IMR-90 (cell line): ENCODE measurements at regions not wholly inside any gene's neighbourhood (a gene's known extent, or its start where the extent isn't known, plus 50 kb on each side); places are given as distances from the start of the nearest gene placed in this dataset.

Source experiments
- ATAC-seq: fragments of 200-7000 bp; cut with Tn5 transposase; 2 replicates; pipeline ENCODE4 v1.9.1; 2020; ENCODE audit warnings: low read depth, mild to moderate bottlenecking, moderate library complexity
- BruUV-seq: library from RNA; stranded (reverse); fragments of 400-500 nt; replicated peaks from 2 replicates; lab custom pipeline; 2021; lab: Mats Ljungman, UMichigan
- CTCF ChIA-PET: fragments of 300-600 bp; formaldehyde crosslinking; extraction: SDS; loops from one replicate; lab custom pipeline; 2021; ENCODE audit warnings: antibody characterized with exemption; lab: Yijun Ruan, JAX
- POLR2A ChIA-PET: fragments of 300-600 bp; sonication (Branson Sonifier 250); formaldehyde crosslinking; loops from one replicate; lab custom pipeline; 2022; ENCODE audit warnings: antibody characterized with exemption; ENCODE audit not compliant: unreplicated experiment; lab: Charles Lee
- DNase-seq: peaks from one replicate; pipeline ENCODE4 v3.0.0; 2013
- H2AFZ ChIP-seq: replicated peaks from 2 replicates; pipeline ENCODE3; 2013; ENCODE audit warnings: low read length, mild to moderate bottlenecking; ENCODE audit not compliant: poor library complexity
- H2AK5ac ChIP-seq: 2 replicates; pipeline ENCODE4 v1.6.1; 2013; ENCODE audit warnings: low read depth, low read length, inconsistent platforms
- H2AK9ac ChIP-seq: replicated peaks from 2 replicates; pipeline ENCODE3; 2013; ENCODE audit warnings: mild to moderate bottlenecking, low read depth, low read length, moderate library complexity; ENCODE audit not compliant: poor library complexity
- H2BK120ac ChIP-seq: 2 replicates; pipeline ENCODE4 v1.6.1; 2013; ENCODE audit warnings: low read depth, low read length, inconsistent platforms
- H2BK15ac ChIP-seq: 3 replicates; pipeline ENCODE4 v1.6.1; 2013; ENCODE audit warnings: low read depth, low read length, inconsistent platforms
- H2BK20ac ChIP-seq: 2 replicates; pipeline ENCODE4 v1.6.1; 2013; ENCODE audit warnings: low read depth, mild to moderate bottlenecking, inconsistent platforms, low read length, moderate library complexity
- H2BK5ac ChIP-seq: 2 replicates; pipeline ENCODE4 v1.6.1; 2013; ENCODE audit warnings: mild to moderate bottlenecking, low read depth, low read length, inconsistent platforms; ENCODE audit not compliant: poor library complexity, severe bottlenecking
- H3K14ac ChIP-seq: replicated peaks from 2 replicates; pipeline ENCODE4 v1.6.1; 2013; ENCODE audit warnings: low read depth, low read length, inconsistent platforms
- H3K18ac ChIP-seq: 2 replicates; pipeline ENCODE4 v1.6.1; 2013; ENCODE audit warnings: low read depth, low read length, control low read depth
- H3K23ac ChIP-seq: 2 replicates; pipeline ENCODE4 v1.6.1; 2013; ENCODE audit warnings: low read depth, low read length, inconsistent platforms
- H3K27ac ChIP-seq: 2 replicates; pipeline ENCODE4 v1.5.1; 2013; ENCODE audit warnings: mild to moderate bottlenecking, control low read depth, low read length; ENCODE audit not compliant: insufficient read depth
- H3K27me3 ChIP-seq: 2 replicates; pipeline ENCODE4 v1.6.1; 2013; ENCODE audit warnings: low read length; ENCODE audit not compliant: control insufficient read depth, insufficient read depth
- H3K36me3 ChIP-seq: 2 replicates; pipeline ENCODE4 v1.6.1; 2013; ENCODE audit warnings: low read length, mixed read lengths; ENCODE audit not compliant: control insufficient read depth, insufficient read depth
- H3K4ac ChIP-seq: 2 replicates; pipeline ENCODE4 v1.6.1; 2013; ENCODE audit warnings: low read depth, low read length, inconsistent platforms
- H3K4me1 ChIP-seq: 2 replicates; pipeline ENCODE4 v1.6.1; 2013; ENCODE audit warnings: low read length, mixed read lengths; ENCODE audit not compliant: control insufficient read depth, insufficient read depth
- H3K4me2 ChIP-seq: 2 replicates; pipeline ENCODE4 v1.6.1; 2013; ENCODE audit warnings: low read depth, mild to moderate bottlenecking, control low read depth, low read length, moderate library complexity
- H3K4me3 ChIP-seq: 2 replicates; pipeline ENCODE4 v1.5.1; 2013; ENCODE audit warnings: low read depth, mild to moderate bottlenecking, control low read depth, low read length, moderate library complexity; ENCODE audit not compliant: insufficient read depth
- H3K56ac ChIP-seq: 2 replicates; pipeline ENCODE4 v1.6.1; 2013; ENCODE audit warnings: low read length, inconsistent platforms; ENCODE audit not compliant: insufficient read depth; ENCODE audit errors: extremely low read depth
- H3K79me1 ChIP-seq, 2 experiments: 2 replicates each; pipeline ENCODE4 v1.6.1; 2013; ENCODE audit warnings: low read length in 2 of 2, inconsistent platforms in 1 of 2, low read depth in 1 of 2
- H3K9ac ChIP-seq: 2 replicates; pipeline ENCODE4 v1.6.1; 2013; ENCODE audit warnings: low read depth, low read length, control low read depth
- H3K9me1 ChIP-seq: 2 replicates; pipeline ENCODE4 v1.6.1; 2013; ENCODE audit warnings: low read length, inconsistent platforms; ENCODE audit not compliant: insufficient read depth
- H3K9me3 ChIP-seq: 2 replicates; pipeline ENCODE4 v1.6.1; 2013; ENCODE audit warnings: low read length; ENCODE audit not compliant: control insufficient read depth, insufficient read depth
- H4K20me1 ChIP-seq: 2 replicates; pipeline ENCODE4 v1.6.1; 2013; ENCODE audit warnings: low read length, inconsistent platforms; ENCODE audit not compliant: insufficient read depth
- H4K5ac ChIP-seq: 2 replicates; pipeline ENCODE4 v1.6.1; 2013; ENCODE audit warnings: mild to moderate bottlenecking, low read depth, low read length, control low read depth
- H4K8ac ChIP-seq, 2 experiments: 2 replicates each; pipeline ENCODE4 v1.6.1; 2013; ENCODE audit warnings: low read depth in 2 of 2, low read length in 2 of 2, control low read depth in 1 of 2, inconsistent platforms in 1 of 2
- H4K91ac ChIP-seq: 2 replicates; pipeline ENCODE4 v1.6.1; 2013; ENCODE audit warnings: low read depth, low read length, inconsistent platforms; ENCODE audit not compliant: insufficient read depth
- BHLHE40 ChIP-seq: fragments of 150-350 bp; IDR thresholded peaks from 2 replicates; pipeline ENCODE4 v1.6.1; 2016; ENCODE audit warnings: mild to moderate bottlenecking, low read depth, low read length
- CEBPB ChIP-seq: IDR thresholded peaks from 2 replicates; pipeline ENCODE4 v1.6.1; 2012; ENCODE audit warnings: low read depth, low read length, improper control_type of control experiment
- CHD1 ChIP-seq: IDR thresholded peaks from 2 replicates; pipeline ENCODE4 v1.6.1; 2012; ENCODE audit warnings: low read depth, low read length, improper control_type of control experiment
- CTCF ChIP-seq: conservative IDR thresholded peaks from 2 replicates; pipeline ENCODE4 v1.5.1; 2012; ENCODE audit warnings: mild to moderate bottlenecking, low read depth, low read length, improper control_type of control experiment
- ELK1 ChIP-seq: fragments of 150-350 bp; IDR thresholded peaks from 2 replicates; pipeline ENCODE4 v1.6.1; 2016; ENCODE audit warnings: low read depth, mild to moderate bottlenecking, low read length, moderate library complexity, borderline replicate concordance
- FOS ChIP-seq: fragments of 150-350 bp; IDR thresholded peaks from 2 replicates; pipeline ENCODE4 v1.6.1; 2016; ENCODE audit warnings: low read depth, low read length
- MAFK ChIP-seq: IDR thresholded peaks from 2 replicates; pipeline ENCODE4 v1.6.1; 2012; ENCODE audit warnings: low read depth, low read length, improper control_type of control experiment
- MAZ ChIP-seq: IDR thresholded peaks from 2 replicates; pipeline ENCODE4 v1.6.1; 2012; ENCODE audit warnings: low read depth, mild to moderate bottlenecking, low read length, improper control_type of control experiment, moderate library complexity, borderline replicate concordance
- MXI1 ChIP-seq: IDR thresholded peaks from 2 replicates; pipeline ENCODE4 v1.6.1; 2012; ENCODE audit warnings: low read depth, mild to moderate bottlenecking, low read length, moderate library complexity, borderline replicate concordance
- NFE2L2 ChIP-seq: fragments of 150-350 bp; IDR thresholded peaks from 2 replicates; pipeline ENCODE4 v1.6.1; 2016; ENCODE audit warnings: low read depth, mild to moderate bottlenecking, low read length
- POLR2A ChIP-seq: IDR thresholded peaks from 2 replicates; pipeline ENCODE4 v1.6.1; 2012; ENCODE audit warnings: mild to moderate bottlenecking, low read depth, low read length
- RAD21 ChIP-seq: IDR thresholded peaks from 2 replicates; pipeline ENCODE4 v1.6.1; 2012; ENCODE audit warnings: low read length, improper control_type of control experiment
- RCOR1 ChIP-seq: IDR thresholded peaks from 2 replicates; pipeline ENCODE4 v1.6.1; 2012; ENCODE audit warnings: mild to moderate bottlenecking, low read length, improper control_type of control experiment; ENCODE audit not compliant: insufficient replicate concordance
- RFX5 ChIP-seq: IDR thresholded peaks from 2 replicates; pipeline ENCODE4 v1.8.0; 2012; ENCODE audit warnings: low read depth, mild to moderate bottlenecking, low read length, moderate library complexity
- SMC3 ChIP-seq: fragments of 150-350 bp; IDR thresholded peaks from 2 replicates; pipeline ENCODE4 v1.6.1; 2016; ENCODE audit warnings: low read depth, mild to moderate bottlenecking, antibody characterized with exemption, low read length, moderate library complexity
- USF2 ChIP-seq: fragments of 150-350 bp; IDR thresholded peaks from 2 replicates; pipeline ENCODE4 v1.6.1; 2017; ENCODE audit warnings: mild to moderate bottlenecking, antibody characterized with exemption, low read length, low read depth
- WGBS, 2 experiments: methylation state at CpG; one replicate each; pipeline versions ENCODE4 v1.1.5 to v1.1.7; 2013; ENCODE audit warnings: missing lambda C conversion rate in 2 of 2; ENCODE audit not compliant: insufficient read length in 1 of 2; ENCODE audit errors: extremely low coverage in 2 of 2; 5-methylcytosine and 5-hydroxymethylcytosine counted together
- dilution Hi-C: fragments of 300-500 bp; cut with HindIII; formaldehyde crosslinking; loops from one replicate; pipeline ENCODE4 v1.14.3; 2018; ENCODE audit warnings: low sequenced_read_pairs; ENCODE audit not compliant: unreplicated experiment
- in situ Hi-C: fragments of 300-500 bp; cut with MboI; formaldehyde crosslinking; loops from 3 replicates; pipeline ENCODE4 v1.14.3; 2019; ENCODE audit warnings: low sequenced_read_pairs, inconsistent platforms, mixed read lengths
- intact Hi-C: fragments of 100-400 bp; cut with micrococcal nuclease; formaldehyde crosslinking; loops from 2 replicates; pipeline ENCODE4 v1.10.0; 2022

DNA sequence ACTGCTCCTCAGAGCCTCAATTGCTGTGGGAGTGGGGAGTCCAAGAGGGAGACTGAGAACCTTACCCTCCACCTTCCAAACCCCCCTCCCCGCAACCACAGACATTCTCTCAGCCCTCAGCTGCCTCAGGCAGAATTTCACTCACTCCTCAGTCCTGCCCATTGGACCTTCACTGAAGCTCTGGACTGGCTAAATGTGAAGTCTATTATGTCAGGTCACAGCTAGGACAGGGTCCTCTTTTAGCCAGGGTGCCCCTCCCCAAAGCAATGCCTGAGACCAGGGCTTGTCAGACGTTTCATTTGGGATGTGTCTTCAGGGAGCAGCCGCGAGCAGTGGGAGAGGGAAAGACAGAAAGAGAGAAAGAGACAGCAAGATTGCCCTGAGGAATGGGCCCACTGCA lies 199.3 kb upstream of the CCDC68 start:
- no peaks in the 10 kb centered on the region for H4K20me1 ChIP-seq
- no peak overlapping the region for H2BK120ac ChIP-seq
- ATAC-seq (no peak), DNase-seq (no peak)
- no peak overlapping the region for H2AK9ac ChIP-seq
- CTCF ChIA-PET: no interaction called here
- in situ Hi-C loops (no loop called here), dilution Hi-C loops (no loop called here), intact Hi-C loops (no loop called here)
- WGBS, 2 experiments: 75% methylated on average over 2 of the region's 4 CpGs; no CpG with 5 or more reads in 1 of the 2 experiments
- no peak overlapping the region for H3K56ac ChIP-seq
- no peak overlapping the region for H3K14ac ChIP-seq
- no peak overlapping the region for H2BK15ac ChIP-seq
- TF ChIP-seq NFE2L2: no peak
- TF ChIP-seq CTCF: no peak
- no peak for TF ChIP-seq POLR2A
- TF ChIP-seq CHD1: no peak
- no peak for TF ChIP-seq RAD21
- no peak for TF ChIP-seq USF2
- no peak for TF ChIP-seq RCOR1
- no peak for TF ChIP-seq BHLHE40
- TF ChIP-seq MAFK: no peak
- no peak for TF ChIP-seq MXI1
- no peak for TF ChIP-seq SMC3
- TF ChIP-seq ELK1: no peak
- no peak for TF ChIP-seq FOS
- no peak for TF ChIP-seq MAZ
- TF ChIP-seq RFX5: no peak
- TF ChIP-seq CEBPB: no peak
- no peak overlapping the region for H4K8ac ChIP-seq
- H3K9ac ChIP-seq: no peak overlapping the region
- H3K23ac ChIP-seq: no peak overlapping the region
- H3K4me3 ChIP-seq: no peak overlapping the region
- no peaks in the 10 kb centered on the region for H3K4me1 ChIP-seq
- no peak overlapping the region for H3K4ac ChIP-seq
- no peak overlapping the region for H2AFZ ChIP-seq
- H2AK5ac ChIP-seq: no peak overlapping the region
- no peak overlapping the region for H2BK20ac ChIP-seq
- no peak overlapping the region for H3K27ac ChIP-seq
- H3K27me3 ChIP-seq: peaks cover 9% of the 10 kb centered on the region
- H3K9me3 ChIP-seq: no peaks in the 10 kb centered on the region
- H4K91ac ChIP-seq: no peak overlapping the region
- no peak overlapping the region for H4K5ac ChIP-seq
- POLR2A ChIA-PET: no interaction called here
- no peaks in the 10 kb centered on the region for H3K9me1 ChIP-seq
- H2BK5ac ChIP-seq: no peak overlapping the region
- no peak overlapping the region for H3K4me2 ChIP-seq
- H3K36me3 ChIP-seq: no peaks in the 10 kb centered on the region
- H3K79me1 ChIP-seq: no peaks in the 10 kb centered on the region
- H3K18ac ChIP-seq: no peak overlapping the region
- BruUV-seq: no TSS peak
